Common myeloid progenitor, CD34-positive (primary cell): ENCODE measurements at regions not wholly inside any gene's neighbourhood (a gene's known extent, or its start where the extent isn't known, plus 50 kb on each side); places are given as distances from the start of the nearest gene placed in this dataset.
A peak's percentile ranks its signal among the peaks of the same experiment; 100 is the strongest.

Source experiments
- CTCF ChIA-PET: fragments of 350-600 bp; sonication (Branson Sonifier 250); formaldehyde crosslinking; loops from one replicate; lab custom pipeline; 2021; ENCODE audit warnings: antibody characterized with exemption; lab: Charles Lee
- POLR2A ChIA-PET: fragments of 350-600 bp; sonication (Branson Sonifier 250); formaldehyde crosslinking; loops from one replicate; lab custom pipeline; 2021; ENCODE audit warnings: antibody characterized with exemption; lab: Charles Lee
- DNase-seq, 3 donors: peaks; one replicate each; pipeline versions ENCODE4 v3.0.0 to v3.0.0-alpha.2; 2013
- H3K27ac ChIP-seq, 2 experiments: 1 replicate in 1 of 2; 2 replicates in 1 of 2; pipeline ENCODE4 v1.7.0; 2013; ENCODE audit warnings: inconsistent platforms in 2 of 2, low read length in 2 of 2, mild to moderate bottlenecking in 2 of 2, low read depth in 1 of 2, moderate library complexity in 1 of 2; ENCODE audit not compliant: severe bottlenecking in 2 of 2, insufficient read depth in 1 of 2, poor library complexity in 1 of 2
- H3K27me3 ChIP-seq, 5 experiments: replicated peaks in 2 of 5; 1 replicate in 3 of 5; 2 replicates in 2 of 5; pipeline versions ENCODE4 v1.6.1 to v1.7.0; 2013; ENCODE audit warnings: low read length in 4 of 5, mild to moderate bottlenecking in 2 of 5, moderate library complexity in 2 of 5, inconsistent platforms in 1 of 5; ENCODE audit not compliant: insufficient read depth in 5 of 5, control insufficient read depth in 4 of 5
- H3K36me3 ChIP-seq, 4 experiments: 1 replicate in 2 of 4; 2 replicates in 2 of 4; pipeline versions ENCODE4 v1.6.1 to v1.7.0; 2013; ENCODE audit warnings: low read length in 3 of 4, control low read depth in 1 of 4, mild to moderate bottlenecking in 1 of 4; ENCODE audit not compliant: control insufficient read depth in 4 of 4, insufficient read depth in 4 of 4
- H3K4me1 ChIP-seq, 4 experiments: 1 replicate in 3 of 4; 2 replicates in 1 of 4; pipeline versions ENCODE4 v1.6.1 to v1.7.1; 2013; ENCODE audit warnings: low read length in 3 of 4, mild to moderate bottlenecking in 3 of 4, control low read depth in 1 of 4, inconsistent platforms in 1 of 4, moderate library complexity in 1 of 4; ENCODE audit not compliant: control insufficient read depth in 4 of 4, insufficient read depth in 4 of 4; ENCODE audit errors: control extremely low read depth in 1 of 4
- H3K4me3 ChIP-seq, 7 experiments: 1 replicate in 4 of 7; 2 replicates in 3 of 7; pipeline versions ENCODE4 v1.5.1 to v1.7.0; 2013; ENCODE audit warnings: mild to moderate bottlenecking in 7 of 7, low read length in 6 of 7, moderate library complexity in 6 of 7, inconsistent platforms in 2 of 7, low read depth in 2 of 7, control low read depth in 1 of 7; ENCODE audit not compliant: insufficient read depth in 4 of 7, control insufficient read depth in 1 of 7; ENCODE audit errors: extremely low read depth in 1 of 7
- H3K9me3 ChIP-seq, 5 experiments: 1 replicate in 4 of 5; 2 replicates in 1 of 5; pipeline versions ENCODE4 v1.6.1 to v1.7.1; 2013; ENCODE audit warnings: low read length in 4 of 5, mild to moderate bottlenecking in 2 of 5, inconsistent platforms in 1 of 5, low read depth in 1 of 5, moderate library complexity in 1 of 5; ENCODE audit not compliant: control insufficient read depth in 4 of 5, insufficient read depth in 2 of 5; ENCODE audit errors: control extremely low read depth in 1 of 5
- WGBS: methylation state at CpG from one replicate; pipeline ENCODE4 v1.1.5; 2013; ENCODE audit not compliant: insufficient coverage; 5-methylcytosine and 5-hydroxymethylcytosine counted together

GRCh38 chr10:3723766-3724165 lies 61.2 kb downstream of the KLF6 start:
- WGBS, result 95% methylated on average over 3 of the region's 5 CpGs
- Histone ChIP-seq H3K4me1 (peaks cover 0 to 19% (median 6%) of the 10 kb centered on the region in 4 experiments), H3K27ac (no peak overlapping the region), H3K36me3 (no peaks in the 10 kb centered on the region), H3K4me3 (no peak overlapping the region), H3K27me3 (no peaks in the 10 kb centered on the region), H3K9me3 (no peaks in the 10 kb centered on the region)
- ChIA-PET POLR2A (no interaction called here), CTCF (no interaction called here)
- no peak for DNase-seq

GRCh38 chr10:3720228-3721019 lies 64.6 kb downstream of the KLF6 start:
- H3K27ac ChIP-seq, result no peak overlapping the region
- H3K36me3 ChIP-seq, result no peaks in the 10 kb centered on the region
- ChIA-PET CTCF (no interaction called here), POLR2A (interaction anchor here (0.5 to 1.1 kb wide), 2 partner anchors 66 to 943 kb away, joined by 3 read pairs; no protein-coding TSS in a partner anchor)
- H3K4me1 ChIP-seq, result peaks cover 0 to 19% (median 6%) of the 10 kb centered on the region in 4 experiments
- no peaks in the 10 kb centered on the region for H3K27me3 ChIP-seq
- DNase-seq, result peak; percentile 61 to 84 (median 83)
- H3K4me3 ChIP-seq, result no peak overlapping the region
- H3K9me3 ChIP-seq, result no peaks in the 10 kb centered on the region
- 0% methylated on average over 2 of the region's 8 CpGs for WGBS

GRCh38 chr10:3719024-3719843 lies 65.8 kb downstream of the KLF6 start:
- Histone ChIP-seq H3K27ac (no peak overlapping the region), H3K4me3 (no peak overlapping the region), H3K27me3 (no peaks in the 10 kb centered on the region), H3K4me1 (peaks cover 0 to 19% (median 6%) of the 10 kb centered on the region in 4 experiments), H3K9me3 (no peaks in the 10 kb centered on the region), H3K36me3 (no peaks in the 10 kb centered on the region)
- no peak for DNase-seq
- WGBS, result 100% methylated on average over 16 of the region's 17 CpGs
- CTCF ChIA-PET, result no interaction called here
- POLR2A ChIA-PET, result no interaction called here

- ChIA-PET CTCF (no interaction called here), POLR2A (no interaction called here)
- Histone ChIP-seq H3K4me3 (no peak overlapping the region), H3K36me3 (no peaks in the 10 kb centered on the region), H3K9me3 (peaks cover 3 to 12% (median 4%) of the 10 kb centered on the region in 5 experiments), H3K27me3 (no peaks in the 10 kb centered on the region), H3K4me1 (peaks cover 0 to 14% (median 6%) of the 10 kb centered on the region in 4 experiments), H3K27ac (no peak overlapping the region)
- DNase-seq, result no peak
- WGBS, result 97% methylated on average over 7 of the region's 9 CpGs
These were observed 68.9 kb downstream of the KLF6 start for GRCh38 chr10:3716093-3716492.

- Histone ChIP-seq H3K27ac (no peak overlapping the region), H3K4me3 (no peak overlapping the region), H3K9me3 (peaks cover 3 to 13% (median 6%) of the 10 kb centered on the region in 5 experiments), H3K4me1 (peaks cover 0 to 3% (median 0%) of the 10 kb centered on the region in 4 experiments), H3K36me3 (no peaks in the 10 kb centered on the region), H3K27me3 (no peaks in the 10 kb centered on the region)
- CTCF ChIA-PET, result no interaction called here
- 86% methylated on average over 1 of the region's 2 CpGs for WGBS
- no peak for DNase-seq
- POLR2A ChIA-PET, result interaction anchor here (0.7 kb wide), 1 partner anchor 489 kb away, joined by 6 read pairs; no protein-coding TSS in a partner anchor
These were observed 70.0 kb downstream of the KLF6 start for GRCh38 chr10:3714967-3715366.

- WGBS, result 100% methylated on average over 1 of the region's 6 CpGs
- no peak for DNase-seq
- Histone ChIP-seq H3K9me3 (peaks cover 3 to 13% (median 6%) of the 10 kb centered on the region in 5 experiments), H3K27ac (no peak overlapping the region), H3K27me3 (no peaks in the 10 kb centered on the region), H3K4me1 (peaks cover 0 to 3% (median 0%) of the 10 kb centered on the region in 4 experiments), H3K36me3 (no peaks in the 10 kb centered on the region), H3K4me3 (no peak overlapping the region)
- ChIA-PET POLR2A (interaction anchor here (0.7 kb wide), 1 partner anchor 489 kb away, joined by 6 read pairs; no protein-coding TSS in a partner anchor), CTCF (interaction anchor here (0.7 kb wide), 1 partner anchor 268 kb away, joined by 3 read pairs; no protein-coding TSS in a partner anchor)
These were observed 70.5 kb downstream of the KLF6 start for GRCh38 chr10:3714531-3714930.
